ENCODE measurements at regions not wholly inside any gene's neighbourhood (a gene's known extent, or its start where the extent isn't known, plus 50 kb on each side); places are given as distances from the start of the nearest gene placed in this dataset.

DNA sequence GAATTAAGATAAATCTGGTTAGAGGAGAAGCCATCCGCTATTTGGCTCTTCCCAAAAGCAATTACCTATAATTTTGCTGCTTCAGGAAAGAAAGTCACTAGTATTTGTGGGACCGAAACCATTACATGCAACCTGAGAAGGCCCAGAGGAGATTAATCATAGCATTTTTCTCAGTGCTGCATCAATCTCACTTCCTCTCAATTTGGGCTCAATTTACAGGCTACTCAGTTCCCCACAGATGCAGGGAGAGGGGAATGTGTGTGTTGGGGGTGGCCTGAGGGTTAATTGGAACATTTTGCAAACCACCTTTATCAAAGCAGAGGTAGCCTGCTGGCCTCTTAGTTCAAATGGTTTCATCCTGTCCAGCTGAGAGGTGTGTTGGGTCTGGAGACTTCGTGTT, 394.7 kb upstream of the ASIC2 start:
- TF ChIP-seq, protein P1, sequence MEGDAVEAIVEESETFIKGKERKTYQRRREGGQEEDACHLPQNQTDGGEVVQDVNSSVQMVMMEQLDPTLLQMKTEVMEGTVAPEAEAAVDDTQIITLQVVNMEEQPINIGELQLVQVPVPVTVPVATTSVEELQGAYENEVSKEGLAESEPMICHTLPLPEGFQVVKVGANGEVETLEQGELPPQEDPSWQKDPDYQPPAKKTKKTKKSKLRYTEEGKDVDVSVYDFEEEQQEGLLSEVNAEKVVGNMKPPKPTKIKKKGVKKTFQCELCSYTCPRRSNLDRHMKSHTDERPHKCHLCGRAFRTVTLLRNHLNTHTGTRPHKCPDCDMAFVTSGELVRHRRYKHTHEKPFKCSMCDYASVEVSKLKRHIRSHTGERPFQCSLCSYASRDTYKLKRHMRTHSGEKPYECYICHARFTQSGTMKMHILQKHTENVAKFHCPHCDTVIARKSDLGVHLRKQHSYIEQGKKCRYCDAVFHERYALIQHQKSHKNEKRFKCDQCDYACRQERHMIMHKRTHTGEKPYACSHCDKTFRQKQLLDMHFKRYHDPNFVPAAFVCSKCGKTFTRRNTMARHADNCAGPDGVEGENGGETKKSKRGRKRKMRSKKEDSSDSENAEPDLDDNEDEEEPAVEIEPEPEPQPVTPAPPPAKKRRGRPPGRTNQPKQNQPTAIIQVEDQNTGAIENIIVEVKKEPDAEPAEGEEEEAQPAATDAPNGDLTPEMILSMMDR (IDR thresholded peaks at IDR 0.05): no peak
- TF ChIP-seq POLR2A (IDR thresholded peaks at IDR 0.05): no peak
